Fibroblast of the aortic adventitia (primary cell): ENCODE measurements at regions not wholly inside any gene's neighbourhood (a gene's known extent, or its start where the extent isn't known, plus 50 kb on each side); places are given as distances from the start of the nearest gene placed in this dataset.
"Not testable (repeated sequence)": the region's sequence is repeated elsewhere in the genome, so short reads cannot be mapped to it uniquely, and the experiment has no call there.

Experiments used
- DNase-seq: peaks from one replicate; pipeline ENCODE4 v3.0.0-alpha.2; 2010; ENCODE audit warnings: low read depth
- H3K4me3 ChIP-seq: 2 replicates; pipeline ENCODE4 v1.5.1; 2011; ENCODE audit warnings: low read depth, mild to moderate bottlenecking, control low read depth, low read length, moderate library complexity
- CTCF ChIP-seq: IDR thresholded peaks from 2 replicates; pipeline ENCODE4 v1.5.1; 2011; ENCODE audit warnings: mild to moderate bottlenecking, low read length, control low read depth, inconsistent platforms; ENCODE audit not compliant: insufficient read depth

- no peak for DNase-seq
- no peak for TF ChIP-seq CTCF
- H3K4me3 ChIP-seq, result no peak overlapping the region
These were observed 285.4 kb downstream of the C11orf87 start for GRCh38 chr11:109707411-109707810.

GRCh38 chr11:109708184-109708583 is 286.2 kb downstream of the C11orf87 start:
- TF ChIP-seq CTCF, result no peak
- no peak overlapping the region for H3K4me3 ChIP-seq
- DNase-seq, result no peak

- H3K4me3 ChIP-seq, DNase-seq: not testable (repeated sequence)
These were observed 292.5 kb downstream of the C11orf87 start for GRCh38 chr11:109714444-109714843.

GRCh38 chr11:109715424-109715823 is 293.4 kb downstream of the C11orf87 start:
- H3K4me3 ChIP-seq, result not testable (repeated sequence)

GRCh38 chr11:109726061-109726460 is 304.1 kb downstream of the C11orf87 start:
- DNase-seq, result no peak
- TF ChIP-seq CTCF, result no peak
- no peak overlapping the region for H3K4me3 ChIP-seq

More at GRCh38 chr11:109715424-109715823, 293.4 kb downstream of the C11orf87 start:
- DNase-seq, result not testable (repeated sequence)

- no peak for DNase-seq
- TF ChIP-seq CTCF, result no peak
- no peak overlapping the region for H3K4me3 ChIP-seq
These were observed 306.1 kb downstream of the C11orf87 start for GRCh38 chr11:109728056-109728455.

GRCh38 chr11:109729761-109730160 is 307.8 kb downstream of the C11orf87 start:
- DNase-seq, result no peak
- no peak for TF ChIP-seq CTCF
- H3K4me3 ChIP-seq, result no peak overlapping the region

GRCh38 chr11:109730669-109731068 is 308.7 kb downstream of the C11orf87 start:
- no peak for TF ChIP-seq CTCF
- no peak for DNase-seq

More at GRCh38 chr11:109730669-109731068, 308.7 kb downstream of the C11orf87 start:
- H3K4me3 ChIP-seq, result no peak overlapping the region
